NB4 (cell line): ENCODE measurements at regions not wholly inside any gene's neighbourhood (a gene's known extent, or its start where the extent isn't known, plus 50 kb on each side); places are given as distances from the start of the nearest gene placed in this dataset.

Experiments
- POLR2A ChIP-seq: IDR thresholded peaks from 2 replicates; pipeline ENCODE4 v1.6.1; 2011; ENCODE audit warnings: mild to moderate bottlenecking; ENCODE audit not compliant: insufficient read length; ENCODE audit errors: extremely low read depth
- TF ChIP-seq, protein P1 (sequence below): IDR thresholded peaks from one replicate; pipeline ENCODE4 v1.5.1; 2012; ENCODE audit warnings: low read depth, low read length

GRCh38 chr2:194455358-194455757 lies 1201.7 kb upstream of the SLC39A10 start:
- TF ChIP-seq, protein P1, sequence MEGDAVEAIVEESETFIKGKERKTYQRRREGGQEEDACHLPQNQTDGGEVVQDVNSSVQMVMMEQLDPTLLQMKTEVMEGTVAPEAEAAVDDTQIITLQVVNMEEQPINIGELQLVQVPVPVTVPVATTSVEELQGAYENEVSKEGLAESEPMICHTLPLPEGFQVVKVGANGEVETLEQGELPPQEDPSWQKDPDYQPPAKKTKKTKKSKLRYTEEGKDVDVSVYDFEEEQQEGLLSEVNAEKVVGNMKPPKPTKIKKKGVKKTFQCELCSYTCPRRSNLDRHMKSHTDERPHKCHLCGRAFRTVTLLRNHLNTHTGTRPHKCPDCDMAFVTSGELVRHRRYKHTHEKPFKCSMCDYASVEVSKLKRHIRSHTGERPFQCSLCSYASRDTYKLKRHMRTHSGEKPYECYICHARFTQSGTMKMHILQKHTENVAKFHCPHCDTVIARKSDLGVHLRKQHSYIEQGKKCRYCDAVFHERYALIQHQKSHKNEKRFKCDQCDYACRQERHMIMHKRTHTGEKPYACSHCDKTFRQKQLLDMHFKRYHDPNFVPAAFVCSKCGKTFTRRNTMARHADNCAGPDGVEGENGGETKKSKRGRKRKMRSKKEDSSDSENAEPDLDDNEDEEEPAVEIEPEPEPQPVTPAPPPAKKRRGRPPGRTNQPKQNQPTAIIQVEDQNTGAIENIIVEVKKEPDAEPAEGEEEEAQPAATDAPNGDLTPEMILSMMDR = no peak
- no peak for TF ChIP-seq POLR2A
